TTC549 (cell line): ENCODE measurements at regions not wholly inside any gene's neighbourhood (a gene's known extent, or its start where the extent isn't known, plus 50 kb on each side); places are given as distances from the start of the nearest gene placed in this dataset.
"Not testable (repeated sequence)": the region's sequence is repeated elsewhere in the genome, so short reads cannot be mapped to it uniquely, and the experiment has no call there.

ENCODE experiments used
- FAIRE-seq: peaks from 2 replicates; lab custom pipeline; 2012; peaks lifted over from hg19 to GRCh38; lab: Jason Lieb, UNC

- FAIRE-seq, result no peak
These were observed 1307.8 kb upstream of the RAG2 start for GRCh38 chr11:37905707-37906417.

GRCh38 chr11:37896016-37896415 is 1298.0 kb upstream of the RAG2 start:
- FAIRE-seq, result no peak

- no peak for FAIRE-seq
These were observed 1283.7 kb upstream of the RAG2 start for GRCh38 chr11:37881741-37882140.

- no peak for FAIRE-seq
These were observed 1263.6 kb upstream of the RAG2 start for GRCh38 chr11:37861671-37862070.

- not testable (repeated sequence) for FAIRE-seq
These were observed 1260.9 kb upstream of the RAG2 start for GRCh38 chr11:37858806-37859537.

- FAIRE-seq, result no peak
These were observed 1260.4 kb upstream of the RAG2 start for GRCh38 chr11:37858398-37858797.

GRCh38 chr11:37857726-37858125 is 1259.7 kb upstream of the RAG2 start:
- no peak for FAIRE-seq

GRCh38 chr11:37849706-37850105 is 1251.7 kb upstream of the RAG2 start:
- no peak for FAIRE-seq

- no peak for FAIRE-seq
These were observed 1245.6 kb upstream of the RAG2 start for GRCh38 chr11:37843603-37844002.

GRCh38 chr11:37841016-37841415 is 1243.0 kb upstream of the RAG2 start:
- FAIRE-seq, result no peak

GRCh38 chr11:37840345-37840744 is 1242.3 kb upstream of the RAG2 start:
- not testable (repeated sequence) for FAIRE-seq

- no peak for FAIRE-seq
These were observed 1232.5 kb upstream of the RAG2 start for GRCh38 chr11:37830529-37830928.

GRCh38 chr11:37817727-37818270 is 1219.8 kb upstream of the RAG2 start:
- no peak for FAIRE-seq

GRCh38 chr11:37812281-37812880 is 1214.3 kb upstream of the RAG2 start:
- no peak for FAIRE-seq

- no peak for FAIRE-seq
These were observed 1213.3 kb upstream of the RAG2 start for GRCh38 chr11:37811349-37811748.

- no peak for FAIRE-seq
These were observed 1206.6 kb upstream of the RAG2 start for GRCh38 chr11:37804666-37805065.

GRCh38 chr11:37788141-37788877 is 1190.3 kb upstream of the RAG2 start:
- no peak for FAIRE-seq

- FAIRE-seq, result no peak
These were observed 1188.2 kb upstream of the RAG2 start for GRCh38 chr11:37786214-37786755.

GRCh38 chr11:37774441-37774840 is 1176.4 kb upstream of the RAG2 start:
- FAIRE-seq, result no peak

- no peak for FAIRE-seq
These were observed 1172.1 kb upstream of the RAG2 start for GRCh38 chr11:37770145-37770544.

- FAIRE-seq, result no peak
These were observed 1164.0 kb upstream of the RAG2 start for GRCh38 chr11:37762079-37762478.

- no peak for FAIRE-seq
These were observed 1157.5 kb upstream of the RAG2 start for GRCh38 chr11:37755521-37755920.
